ENCODE measurements at regions not wholly inside any gene's neighbourhood (a gene's known extent, or its start where the extent isn't known, plus 50 kb on each side); places are given as distances from the start of the nearest gene placed in this dataset.

- TF ChIP-seq, protein P1, sequence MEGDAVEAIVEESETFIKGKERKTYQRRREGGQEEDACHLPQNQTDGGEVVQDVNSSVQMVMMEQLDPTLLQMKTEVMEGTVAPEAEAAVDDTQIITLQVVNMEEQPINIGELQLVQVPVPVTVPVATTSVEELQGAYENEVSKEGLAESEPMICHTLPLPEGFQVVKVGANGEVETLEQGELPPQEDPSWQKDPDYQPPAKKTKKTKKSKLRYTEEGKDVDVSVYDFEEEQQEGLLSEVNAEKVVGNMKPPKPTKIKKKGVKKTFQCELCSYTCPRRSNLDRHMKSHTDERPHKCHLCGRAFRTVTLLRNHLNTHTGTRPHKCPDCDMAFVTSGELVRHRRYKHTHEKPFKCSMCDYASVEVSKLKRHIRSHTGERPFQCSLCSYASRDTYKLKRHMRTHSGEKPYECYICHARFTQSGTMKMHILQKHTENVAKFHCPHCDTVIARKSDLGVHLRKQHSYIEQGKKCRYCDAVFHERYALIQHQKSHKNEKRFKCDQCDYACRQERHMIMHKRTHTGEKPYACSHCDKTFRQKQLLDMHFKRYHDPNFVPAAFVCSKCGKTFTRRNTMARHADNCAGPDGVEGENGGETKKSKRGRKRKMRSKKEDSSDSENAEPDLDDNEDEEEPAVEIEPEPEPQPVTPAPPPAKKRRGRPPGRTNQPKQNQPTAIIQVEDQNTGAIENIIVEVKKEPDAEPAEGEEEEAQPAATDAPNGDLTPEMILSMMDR (IDR thresholded peaks at IDR 0.05) = no peak
- no peak for TF ChIP-seq POLR2A (IDR thresholded peaks at IDR 0.05)
These were observed 166.4 kb downstream of the EFNB2 start for GRCh38 chr13:106369091-106369490.

Data from right lobe of liver (tissue), 4 donors.